Activated T-cell treated with anti-CD3 and anti-CD28 coated beads, Interleukin-2, amount 50 U/mL, for 72 hours (primary cell): ENCODE measurements at regions not wholly inside any gene's neighbourhood (a gene's known extent, or its start where the extent isn't known, plus 50 kb on each side); places are given as distances from the start of the nearest gene placed in this dataset.

Experiments used
- ATAC-seq, 2 donors: fragments of 150-1000 bp; cut with Tn5 transposase; replicated peaks in 1 of 2; 2 replicates each; pipeline ENCODE4 v1.10.0; 2021; ENCODE audit warnings: moderate library complexity in 2 of 2, mild to moderate bottlenecking in 1 of 2
- DNase-seq, 2 donors: peaks; one replicate each; pipeline ENCODE4 v3.0.0; 2021 to 2022; ENCODE audit warnings: mixed read lengths in 1 of 2
- H3K27ac Mint-ChIP-seq: one replicate; pipeline ENCODE4 v1.8.0; 2022; ENCODE audit warnings: mild to moderate bottlenecking, moderate library complexity, mixed read lengths
- H3K27me3 Mint-ChIP-seq: one replicate; pipeline ENCODE4 v1.8.0; 2022; ENCODE audit warnings: low read depth, mixed read lengths
- H3K36me3 Mint-ChIP-seq, 2 donors: one replicate each; pipeline ENCODE4 v1.8.0; 2022; ENCODE audit warnings: mixed read lengths in 2 of 2, mild to moderate bottlenecking in 1 of 2; ENCODE audit not compliant: insufficient read depth in 2 of 2
- H3K4me1 Mint-ChIP-seq: one replicate; pipeline ENCODE4 v1.8.0; 2022; ENCODE audit warnings: low read depth, mixed read lengths
- H3K4me3 Mint-ChIP-seq, 2 donors: one replicate each; pipeline ENCODE4 v1.8.0; 2022; ENCODE audit warnings: mild to moderate bottlenecking in 2 of 2, mixed read lengths in 2 of 2, moderate library complexity in 2 of 2
- H3K9me3 Mint-ChIP-seq, 2 donors: one replicate each; pipeline ENCODE4 v1.8.0; 2022; ENCODE audit warnings: mixed read lengths in 2 of 2

DNA sequence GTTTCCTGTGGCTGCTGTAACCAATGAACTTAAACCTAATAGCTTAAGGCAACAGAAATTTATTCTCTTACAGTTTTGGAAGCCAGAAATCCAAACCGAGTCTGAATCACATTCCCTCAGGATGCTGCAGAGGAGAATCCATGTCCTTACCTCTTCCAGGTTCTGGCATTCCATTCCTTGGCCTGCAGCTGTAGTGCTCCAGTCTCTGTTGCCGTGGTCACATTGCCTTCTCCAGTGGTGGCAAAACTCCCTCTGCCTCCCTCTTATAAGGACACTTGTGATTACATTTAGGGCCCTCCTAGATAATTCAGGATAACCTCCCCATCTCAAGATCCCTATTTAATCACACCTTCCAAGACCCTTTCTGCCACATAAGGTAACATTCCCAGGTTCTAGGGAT lies 88.7 kb upstream of the SHB start:
- ATAC-seq (no peak), DNase-seq (no peak)
- H3K4me3 Mint-ChIP-seq, result no peak overlapping the region
- no peaks in the 10 kb centered on the region for H3K4me1 Mint-ChIP-seq
- no peaks in the 10 kb centered on the region for H3K27me3 Mint-ChIP-seq
- no peaks in the 10 kb centered on the region for H3K9me3 Mint-ChIP-seq
- H3K36me3 Mint-ChIP-seq, result no peaks in the 10 kb centered on the region
- no peak overlapping the region for H3K27ac Mint-ChIP-seq

DNA sequence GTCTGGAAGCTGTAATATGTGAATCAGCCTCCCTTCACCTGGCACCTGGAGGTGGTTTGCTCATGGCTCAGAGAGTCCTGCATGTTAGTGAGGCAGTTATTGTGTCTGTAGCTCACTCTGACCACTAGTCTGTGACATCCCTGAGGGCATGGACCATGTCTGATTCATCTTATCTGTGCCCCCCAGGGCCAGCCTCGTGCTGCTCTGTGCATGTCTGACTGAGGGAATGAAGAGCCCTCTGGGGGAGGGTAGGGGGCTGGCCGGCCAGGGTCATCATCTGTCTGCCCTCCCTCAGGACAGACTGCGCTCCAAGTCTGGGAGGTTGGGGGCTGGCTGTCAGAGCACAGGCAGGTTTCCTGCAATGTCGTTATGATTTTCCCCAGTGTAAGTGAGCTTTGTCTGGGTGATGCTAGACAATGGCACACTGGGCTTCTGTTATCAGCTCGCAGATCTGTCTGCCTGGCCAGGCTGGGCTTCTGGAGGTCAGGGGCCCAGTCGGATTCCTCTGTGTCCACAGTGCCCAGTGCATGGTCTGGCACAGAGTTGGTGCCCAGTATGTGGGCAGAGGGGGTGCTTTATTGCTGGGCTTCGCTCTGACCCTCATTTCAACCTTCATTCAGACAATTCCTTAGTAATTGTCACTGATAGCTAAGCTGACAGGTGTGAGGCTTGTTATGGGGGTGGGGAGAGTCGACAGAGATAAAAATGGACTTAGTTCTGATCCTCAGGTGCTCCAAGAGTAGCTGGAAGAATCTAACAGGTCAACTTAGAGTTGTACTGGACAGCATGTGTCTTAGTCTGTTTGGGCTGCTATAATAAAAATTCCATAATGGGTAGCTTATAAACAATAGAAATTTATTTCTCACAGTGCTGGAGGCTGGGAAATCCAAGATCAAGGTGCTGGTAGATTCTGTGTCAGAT lies 85.7 kb upstream of the SHB start:
- Mint-ChIP-seq H3K4me1 (no peaks in the 10 kb centered on the region), H3K9me3 (no peaks in the 10 kb centered on the region), H3K4me3 (no peak overlapping the region), H3K36me3 (no peaks in the 10 kb centered on the region), H3K27me3 (no peaks in the 10 kb centered on the region), H3K27ac (no peak overlapping the region)
- ATAC-seq (no peak), DNase-seq (no peak)

DNA sequence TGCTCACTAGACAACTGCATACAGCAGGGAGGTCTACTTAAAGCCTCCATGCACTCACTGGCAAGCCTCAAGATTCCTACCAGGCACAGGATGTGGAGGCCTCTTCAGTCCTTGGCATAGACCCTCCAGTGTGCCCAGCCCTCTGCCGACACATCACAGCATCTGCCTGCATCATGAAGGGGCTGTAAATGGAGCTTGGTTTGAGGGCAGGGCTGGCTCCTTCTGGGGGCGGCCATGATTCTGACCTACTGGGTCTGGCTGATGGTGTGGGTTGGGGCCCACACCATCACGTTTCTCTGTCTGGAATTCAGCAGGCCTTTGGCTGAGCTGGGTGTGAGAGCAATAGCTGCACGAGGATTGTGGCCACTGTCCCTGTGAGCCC lies 84.9 kb upstream of the SHB start:
- Mint-ChIP-seq H3K4me3 (no peak overlapping the region), H3K4me1 (no peaks in the 10 kb centered on the region), H3K36me3 (no peaks in the 10 kb centered on the region), H3K27ac (no peak overlapping the region), H3K27me3 (peaks cover 2% of the 10 kb centered on the region), H3K9me3 (no peaks in the 10 kb centered on the region)
- ATAC-seq (no peak), DNase-seq (no peak)

DNA sequence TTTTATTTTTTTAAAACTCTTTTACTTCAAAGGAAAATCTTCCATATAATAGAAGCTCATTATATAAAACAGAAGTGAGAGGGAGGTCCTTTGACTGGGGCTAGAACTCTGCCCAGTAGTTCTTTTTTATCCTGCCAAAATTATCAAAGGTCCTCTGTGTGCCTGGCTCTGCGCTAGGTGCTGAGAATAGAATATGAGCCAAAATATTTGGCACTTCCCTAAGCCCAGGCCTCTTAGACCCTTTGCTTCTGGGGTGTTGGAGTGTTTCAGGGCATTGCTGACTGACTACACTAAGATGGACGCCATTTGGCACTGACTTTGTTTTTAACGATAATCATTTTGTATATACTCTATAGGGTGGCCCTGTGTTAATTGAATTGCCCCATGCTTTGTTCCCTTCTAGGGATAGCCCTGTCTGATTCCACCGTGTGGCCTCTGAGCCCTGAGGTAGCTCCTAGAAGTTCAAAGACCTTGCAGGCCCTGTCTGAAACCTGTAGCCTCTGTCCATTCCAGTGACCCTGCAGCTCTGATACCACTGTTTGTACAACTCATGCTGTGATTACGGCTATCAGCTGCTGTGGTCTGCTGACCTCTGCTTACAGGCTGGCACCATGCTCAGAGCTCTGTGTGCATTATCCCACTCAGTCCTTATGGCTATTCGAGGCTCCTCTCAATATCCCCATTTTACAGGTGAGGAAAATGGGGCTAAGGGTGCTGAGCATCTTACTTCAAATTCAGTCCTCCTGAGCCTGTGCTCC lies 84.3 kb upstream of the SHB start:
- Mint-ChIP-seq H3K4me1 (no peaks in the 10 kb centered on the region), H3K27ac (no peak overlapping the region), H3K4me3 (no peak overlapping the region), H3K36me3 (no peaks in the 10 kb centered on the region), H3K27me3 (peaks cover 8% of the 10 kb centered on the region), H3K9me3 (no peaks in the 10 kb centered on the region)
- ATAC-seq, result no peak
- DNase-seq, result no peak

DNA sequence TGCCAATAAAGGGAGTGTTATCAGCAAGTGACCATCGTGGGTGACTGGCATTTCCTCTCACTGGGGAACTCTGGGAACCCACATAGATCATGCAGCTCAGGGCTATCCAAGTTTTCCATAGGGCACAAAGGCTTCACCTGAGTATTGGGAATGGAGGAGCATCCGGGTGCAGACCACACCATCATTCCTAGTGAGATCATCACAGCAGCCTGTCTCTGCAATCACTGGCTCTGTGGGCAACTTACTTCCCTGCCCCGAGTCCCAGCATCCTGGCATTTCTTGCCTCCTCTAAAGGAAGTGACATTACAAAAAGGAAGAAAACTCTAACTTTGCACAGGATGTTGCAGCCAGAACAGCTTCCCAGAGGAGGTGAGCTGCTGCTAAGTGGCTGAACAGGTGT lies 80.6 kb upstream of the SHB start:
- H3K4me1 Mint-ChIP-seq, result no peaks in the 10 kb centered on the region
- ATAC-seq, result no peak
- no peaks in the 10 kb centered on the region for H3K36me3 Mint-ChIP-seq
- no peak overlapping the region for H3K4me3 Mint-ChIP-seq
- no peak for DNase-seq
- no peaks in the 10 kb centered on the region for H3K9me3 Mint-ChIP-seq
- H3K27me3 Mint-ChIP-seq, result peaks cover 16% of the 10 kb centered on the region
- H3K27ac Mint-ChIP-seq, result no peak overlapping the region

DNA sequence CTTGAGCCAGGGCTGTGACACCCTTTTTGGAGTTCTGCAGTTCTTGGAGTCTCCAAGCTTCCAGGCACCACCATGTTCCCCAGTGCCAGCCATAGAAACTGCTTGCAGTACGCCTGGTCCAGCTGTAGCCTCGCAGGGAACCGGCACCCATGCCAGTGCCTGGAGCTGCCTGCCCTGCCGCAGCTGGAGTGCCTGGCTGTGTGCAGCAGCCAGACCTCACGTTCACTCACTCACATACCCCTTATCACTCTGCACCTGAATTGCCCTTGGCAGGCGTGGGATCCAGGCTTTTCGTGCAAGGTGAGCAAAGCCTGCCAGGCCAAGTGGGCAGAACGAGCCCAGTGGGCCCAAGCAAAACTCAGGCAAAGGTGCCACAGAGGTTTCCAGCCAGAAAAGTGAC lies 77.8 kb upstream of the SHB start:
- ATAC-seq (no peak), DNase-seq (no peak)
- H3K4me3 Mint-ChIP-seq, result no peak overlapping the region
- peaks cover 27% of the 10 kb centered on the region for H3K27me3 Mint-ChIP-seq
- H3K9me3 Mint-ChIP-seq, result no peaks in the 10 kb centered on the region
- H3K27ac Mint-ChIP-seq, result no peak overlapping the region
- no peaks in the 10 kb centered on the region for H3K36me3 Mint-ChIP-seq
- H3K4me1 Mint-ChIP-seq, result no peaks in the 10 kb centered on the region

DNA sequence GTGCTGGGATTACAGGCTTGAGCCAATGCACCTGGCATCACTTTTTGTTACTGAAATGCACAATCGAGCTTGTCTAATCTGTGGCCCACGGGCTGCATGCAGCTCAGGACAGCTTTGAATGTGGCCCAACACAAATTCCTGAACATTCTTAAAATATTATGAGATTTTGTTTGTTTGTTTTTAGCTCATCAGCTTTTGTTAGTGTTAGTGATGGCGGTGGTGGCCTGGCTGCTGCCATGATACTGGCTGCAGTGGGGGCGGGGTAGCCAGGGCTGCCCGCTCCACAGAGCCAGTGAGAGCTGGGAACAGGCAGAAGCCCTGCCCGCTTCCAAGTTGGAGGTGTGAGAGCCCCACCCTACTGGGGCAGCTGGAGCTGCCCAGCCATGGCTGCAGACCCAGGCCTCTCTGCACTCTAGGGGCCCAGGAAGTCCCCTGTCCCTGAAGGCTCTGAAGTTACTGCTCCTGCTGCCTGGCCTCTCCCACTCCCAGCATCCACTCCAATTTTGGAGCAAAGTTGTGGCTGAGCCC lies 76.6 kb upstream of the SHB start:
- DNase-seq (no peak), ATAC-seq (no peak)
- no peak overlapping the region for H3K27ac Mint-ChIP-seq

DNA sequence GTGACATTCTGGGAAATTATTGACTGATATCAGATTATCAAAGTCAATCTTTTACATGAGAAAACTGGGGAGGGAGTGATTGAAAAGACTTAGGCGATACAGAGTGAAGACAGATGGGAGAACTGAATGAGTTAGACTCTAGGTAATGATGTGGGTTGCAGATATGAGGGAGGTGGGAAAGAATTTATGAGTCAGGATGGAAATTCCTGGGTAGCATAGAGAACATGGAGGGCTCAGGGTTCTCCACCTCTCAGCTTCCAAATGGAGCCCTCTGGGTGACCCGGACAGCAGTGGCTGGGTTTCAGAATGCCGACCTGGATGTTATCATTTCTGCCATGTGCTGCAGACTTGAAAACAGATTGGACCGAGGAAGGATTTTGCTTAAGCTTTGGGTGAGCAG lies 75.4 kb upstream of the SHB start:
- ATAC-seq, result no peak
- Mint-ChIP-seq H3K9me3 (no peaks in the 10 kb centered on the region), H3K36me3 (no peaks in the 10 kb centered on the region), H3K27ac (no peak overlapping the region), H3K4me1 (no peaks in the 10 kb centered on the region), H3K27me3 (peaks cover 45% of the 10 kb centered on the region), H3K4me3 (no peak overlapping the region)
- no peak for DNase-seq

More for the DNA sequence above, 76.6 kb upstream of the SHB start:
- H3K27me3 Mint-ChIP-seq, result peaks cover 40% of the 10 kb centered on the region
- H3K4me3 Mint-ChIP-seq, result no peak overlapping the region
- H3K9me3 Mint-ChIP-seq, result no peaks in the 10 kb centered on the region
- H3K36me3 Mint-ChIP-seq, result no peaks in the 10 kb centered on the region
- H3K4me1 Mint-ChIP-seq, result no peaks in the 10 kb centered on the region

DNA sequence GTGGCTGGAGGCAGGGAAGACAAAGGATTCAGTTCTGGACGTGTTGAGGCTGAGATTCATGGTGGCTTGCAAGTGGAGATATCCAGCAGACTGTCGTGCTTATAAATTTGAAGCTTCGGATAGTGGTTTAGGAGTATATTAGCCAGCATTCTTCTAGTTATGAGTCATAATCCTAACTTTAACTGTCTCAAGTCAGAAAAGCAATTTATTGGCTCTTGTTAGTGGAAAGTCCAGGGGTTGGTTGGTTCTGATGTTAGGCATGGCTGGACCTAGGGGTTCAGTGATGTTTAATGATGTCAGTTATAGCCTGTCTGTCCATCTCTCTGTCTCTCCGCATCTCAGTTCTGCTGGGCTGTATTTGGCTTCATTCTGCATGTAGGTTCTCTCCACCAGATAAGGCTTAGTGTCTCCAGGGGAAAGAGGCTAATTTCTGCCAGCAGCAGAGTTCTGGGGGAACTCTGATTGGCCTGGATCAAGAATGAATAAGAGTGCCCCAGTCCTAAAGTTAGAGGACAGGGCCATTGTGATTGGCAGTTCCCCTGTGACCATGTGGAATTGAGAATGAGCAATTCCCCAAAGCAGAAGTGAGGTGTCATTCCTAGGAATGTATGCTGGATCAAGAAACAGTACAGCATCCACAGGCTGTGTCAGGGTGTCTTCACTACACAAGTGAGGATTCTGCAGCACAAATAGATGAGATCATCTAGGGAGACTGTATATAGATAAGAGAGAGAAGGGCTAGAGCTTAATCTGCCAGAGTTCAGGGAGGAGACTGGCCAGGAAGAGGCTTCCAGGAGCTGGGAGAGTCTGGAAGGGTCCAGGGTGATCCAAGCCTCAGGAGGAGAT lies 72.9 kb upstream of the SHB start:
- Mint-ChIP-seq H3K27ac (no peak overlapping the region), H3K36me3 (no peaks in the 10 kb centered on the region), H3K4me1 (no peaks in the 10 kb centered on the region), H3K27me3 (peaks cover 46% of the 10 kb centered on the region), H3K9me3 (no peaks in the 10 kb centered on the region), H3K4me3 (no peak overlapping the region)
- DNase-seq (no peak), ATAC-seq (no peak)

DNA sequence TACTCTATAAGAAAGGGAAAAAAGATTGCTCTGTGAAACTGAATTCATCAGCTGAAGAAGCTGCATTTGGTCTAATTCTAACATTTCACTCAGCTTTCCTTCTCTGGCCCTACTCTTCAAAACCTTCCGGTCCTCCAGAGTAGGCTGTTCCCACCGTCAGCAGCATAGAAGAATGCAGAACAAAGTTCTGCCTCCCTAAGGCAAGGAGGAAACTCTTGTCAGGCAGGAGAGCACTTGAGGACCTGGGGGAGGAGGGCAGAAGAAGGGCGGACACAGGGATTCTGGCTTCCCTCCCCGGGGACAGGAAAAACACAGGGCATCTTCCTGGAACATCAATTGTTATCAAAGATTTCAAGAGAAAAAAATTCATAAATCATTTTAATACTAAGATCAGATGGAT lies 69.2 kb upstream of the SHB start:
- H3K4me1 Mint-ChIP-seq, result no peaks in the 10 kb centered on the region
- no peak for DNase-seq
- H3K4me3 Mint-ChIP-seq, result no peak overlapping the region
- no peak for ATAC-seq
- H3K36me3 Mint-ChIP-seq, result no peaks in the 10 kb centered on the region
- H3K27me3 Mint-ChIP-seq, result peaks cover 53% of the 10 kb centered on the region
- no peak overlapping the region for H3K27ac Mint-ChIP-seq
- no peaks in the 10 kb centered on the region for H3K9me3 Mint-ChIP-seq

DNA sequence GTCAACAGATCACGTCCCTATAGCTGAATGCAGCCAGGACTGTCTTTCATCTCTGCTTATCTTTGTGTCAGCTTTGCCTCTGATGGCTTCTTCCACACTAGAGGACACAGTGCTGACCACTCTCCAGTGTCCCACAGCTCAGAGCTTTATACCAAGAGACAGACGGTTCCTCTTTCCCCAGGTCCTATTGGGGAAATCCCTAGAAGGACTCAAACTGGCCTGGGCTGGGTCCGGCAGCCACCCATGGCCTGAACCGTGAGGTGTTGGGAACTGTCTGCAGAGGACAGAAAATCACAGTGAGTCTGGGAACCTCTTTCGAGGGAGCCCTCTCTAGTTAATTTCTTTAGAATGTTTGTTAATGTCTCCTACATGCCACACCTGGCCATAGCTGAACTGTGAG lies 68.3 kb upstream of the SHB start:
- Mint-ChIP-seq H3K27me3 (peaks cover 52% of the 10 kb centered on the region), H3K4me1 (no peaks in the 10 kb centered on the region), H3K27ac (no peak overlapping the region), H3K9me3 (no peaks in the 10 kb centered on the region), H3K36me3 (no peaks in the 10 kb centered on the region), H3K4me3 (no peak overlapping the region)
- no peak for DNase-seq
- no peak for ATAC-seq

DNA sequence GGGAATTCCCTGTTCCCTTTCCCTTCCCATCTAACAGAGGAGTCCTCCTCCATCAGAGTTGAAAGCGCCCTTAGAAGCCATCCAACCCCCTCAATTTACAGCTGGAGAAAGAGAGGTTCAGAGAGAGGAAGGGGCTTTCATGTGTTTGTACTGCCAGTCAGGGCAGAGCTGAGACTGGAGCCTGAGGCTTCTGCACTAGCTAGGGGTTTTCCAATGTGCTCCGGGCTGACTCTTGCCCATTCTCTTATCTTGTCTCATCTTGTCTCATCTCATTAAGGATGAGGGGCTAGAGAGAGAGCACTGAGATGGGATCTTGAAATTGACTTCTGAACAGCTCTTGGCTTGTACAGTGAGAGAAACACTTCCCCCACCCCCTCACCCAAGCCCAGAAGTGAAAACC lies 67.4 kb upstream of the SHB start:
- no peaks in the 10 kb centered on the region for H3K36me3 Mint-ChIP-seq
- H3K27ac Mint-ChIP-seq, result no peak overlapping the region
- H3K4me1 Mint-ChIP-seq, result no peaks in the 10 kb centered on the region
- H3K9me3 Mint-ChIP-seq, result no peaks in the 10 kb centered on the region
- peaks cover 42% of the 10 kb centered on the region for H3K27me3 Mint-ChIP-seq
- ATAC-seq (no peak), DNase-seq (no peak)
- H3K4me3 Mint-ChIP-seq, result no peak overlapping the region
